A549 (cell line): ENCODE measurements at regions not wholly inside any gene's neighbourhood (a gene's known extent, or its start where the extent isn't known, plus 50 kb on each side); places are given as distances from the start of the nearest gene placed in this dataset.

Experiments used
- ATAC-seq, 2 experiments: fragments of 200-7000 bp in 1 of 2; fragments of >200 bp in 1 of 2; cut with Nextera tagmentation in 1 of 2; cut with Tn5 transposase in 1 of 2; 3 replicates each; pipeline versions ENCODE4 v1.8.0 to v1.9.1; 2018 to 2020; ENCODE audit warnings: mild to moderate bottlenecking in 1 of 2, moderate library complexity in 1 of 2
- CTCF ChIA-PET: fragments of 300-600 bp; sonication (Branson Sonifier 250); formaldehyde crosslinking; extraction: SDS; loops from one replicate; lab custom pipeline; 2021; ENCODE audit warnings: antibody characterized with exemption, inconsistent platforms; lab: Yijun Ruan, JAX
- POLR2A ChIA-PET: fragments of 350-600 bp; formaldehyde crosslinking; extraction: SDS; loops from one replicate; lab custom pipeline; 2021; ENCODE audit warnings: antibody characterized with exemption, inconsistent platforms; lab: Yijun Ruan, JAX
- DNase-seq, 2 experiments: peaks; one replicate each; pipeline versions ENCODE4 v3.0.0 to v3.0.0-alpha.2; 2011 to 2016; ENCODE audit warnings: low read depth in 1 of 2, low spot score in 1 of 2
- FAIRE-seq: peaks from 2 replicates; lab custom pipeline; 2011; peaks lifted over from hg19 to GRCh38; lab: Jason Lieb, UNC
- H3K27ac ChIP-seq, 2 experiments: fragments of >200 bp; sonication (Bioruptor Twin); formaldehyde crosslinking; 3 replicates each; pipeline ENCODE4 v1.5.1; 2016 to 2017
- H3K4me1 ChIP-seq: fragments of >200 bp; sonication (Bioruptor Twin); formaldehyde crosslinking; 3 replicates; pipeline ENCODE4 v1.6.1; 2016
- H3K4me2 ChIP-seq: fragments of >200 bp; sonication (Bioruptor Twin); formaldehyde crosslinking; 3 replicates; pipeline ENCODE4 v1.6.1; 2016
- H3K4me3 ChIP-seq: fragments of >200 bp; sonication (Bioruptor Twin); formaldehyde crosslinking; 3 replicates; pipeline ENCODE4 v1.5.1; 2016
- H3K9me3 ChIP-seq: fragments of >200 bp; sonication (Bioruptor Twin); formaldehyde crosslinking; 3 replicates; pipeline ENCODE4 v1.6.1; 2016
- CBX8 ChIP-seq: fragments of 200-600 bp; sonication (generic); IDR thresholded peaks from 2 replicates; pipeline ENCODE4 v1.6.1; 2016
- CEBPB ChIP-seq, 2 experiments: fragments of >200 bp in 1 of 2; sonication (Bioruptor Twin) in 1 of 2; formaldehyde crosslinking in 1 of 2; IDR thresholded peaks; 2 replicates each; pipeline ENCODE4 v1.6.1; 2012 to 2016
- CHD2 ChIP-seq: fragments of 150-350 bp; IDR thresholded peaks from 2 replicates; pipeline ENCODE4 v1.6.1; 2014; ENCODE audit warnings: low read length; ENCODE audit not compliant: partially characterized antibody
- EHMT2 ChIP-seq: fragments of 200-600 bp; sonication (generic); IDR thresholded peaks from 2 replicates; pipeline ENCODE4 v1.6.1; 2016; ENCODE audit warnings: antibody characterized with exemption, low read depth, mild to moderate bottlenecking, moderate library complexity
- FOSB ChIP-seq: fragments of 250-450 bp; sonication (Bioruptor Pico); IDR thresholded peaks from 2 replicates; pipeline ENCODE4 v1.5.0; 2020; ENCODE audit warnings: mild to moderate bottlenecking, moderate library complexity
- FOSL2 ChIP-seq, 2 experiments: fragments of 450-650 bp in 1 of 2; fragments of >200 bp in 1 of 2; sonication (Bioruptor Twin) in 1 of 2; formaldehyde crosslinking; IDR thresholded peaks; 2 replicates each; pipeline versions ENCODE4 v1.5.0 to v1.6.1; 2016 to 2020; ENCODE audit warnings: mild to moderate bottlenecking in 1 of 2, moderate library complexity in 1 of 2
- FOXS1 ChIP-seq: fragments of 250-450 bp; sonication (Bioruptor Pico); IDR thresholded peaks from 2 replicates; pipeline ENCODE4 v1.5.0; 2020; ENCODE audit warnings: mild to moderate bottlenecking, moderate library complexity
- HDAC2 ChIP-seq: fragments of 200-600 bp; sonication (generic); IDR thresholded peaks from 2 replicates; pipeline ENCODE4 v1.6.1; 2016
- HES2 ChIP-seq: fragments of >200 bp; sonication (Bioruptor Twin); formaldehyde crosslinking; IDR thresholded peaks from 2 replicates; pipeline ENCODE4 v1.6.1; 2016
- HOXA7 ChIP-seq: fragments of 250-450 bp; sonication (Bioruptor Pico); IDR thresholded peaks from 2 replicates; pipeline ENCODE4 v1.5.0; 2020; ENCODE audit warnings: mild to moderate bottlenecking, moderate library complexity
- MAZ ChIP-seq: fragments of 150-350 bp; IDR thresholded peaks from 2 replicates; pipeline ENCODE4 v1.6.1; 2014; ENCODE audit warnings: antibody characterized with exemption, low read depth, low read length, borderline replicate concordance
- MYC ChIP-seq: IDR thresholded peaks from 2 replicates; pipeline ENCODE4 v1.6.1; 2012; ENCODE audit warnings: mild to moderate bottlenecking, inconsistent platforms, low read length, improper control_type of control experiment, borderline replicate concordance
- NFE2L2 ChIP-seq: fragments of 150-350 bp; conservative IDR thresholded peaks from 2 replicates; pipeline ENCODE4 v1.6.1; 2014; ENCODE audit warnings: low read length
- NPAS2 ChIP-seq: fragments of 250-450 bp; sonication (Bioruptor Pico); IDR thresholded peaks from 2 replicates; pipeline ENCODE4 v1.8.0; 2022; ENCODE audit warnings: mild to moderate bottlenecking, moderate library complexity, borderline replicate concordance
- NR3C1 ChIP-seq: fragments of >200 bp; sonication (Bioruptor Twin); formaldehyde crosslinking; IDR thresholded peaks from 3 replicates; pipeline ENCODE4 v1.6.1; 2017
- PHF8 ChIP-seq: fragments of 200-600 bp; sonication (generic); IDR thresholded peaks from 2 replicates; pipeline ENCODE4 v1.6.1; 2016; ENCODE audit warnings: low read depth, mild to moderate bottlenecking, antibody characterized with exemption, moderate library complexity, borderline replicate concordance
- POLR2AphosphoS2 ChIP-seq: conservative IDR thresholded peaks from 2 replicates; pipeline ENCODE4 v1.6.1; 2012; ENCODE audit warnings: low read length, improper control_type of control experiment, inconsistent platforms
- RAD21 ChIP-seq, 2 experiments: fragments of >200 bp in 1 of 2; sonication (Bioruptor Twin) in 1 of 2; formaldehyde crosslinking in 1 of 2; IDR thresholded peaks in 1 of 2; conservative IDR thresholded peaks in 1 of 2; 2 replicates in 1 of 2; 3 replicates in 1 of 2; pipeline ENCODE4 v1.6.1; 2012 to 2018; ENCODE audit warnings: inconsistent platforms in 1 of 2
- RARB ChIP-seq: fragments of 250-450 bp; sonication (Bioruptor Pico); IDR thresholded peaks from 2 replicates; pipeline ENCODE4 v1.8.0; 2021; ENCODE audit warnings: mild to moderate bottlenecking, moderate library complexity
- TP53 ChIP-seq: fragments of 250-450 bp; sonication (Bioruptor Pico); IDR thresholded peaks from 2 replicates; pipeline ENCODE4 v1.5.0; 2021; ENCODE audit warnings: mild to moderate bottlenecking, moderate library complexity
- USF2 ChIP-seq: fragments of 450-650 bp; IDR thresholded peaks from 2 replicates; pipeline ENCODE4 v1.6.1; 2014; ENCODE audit warnings: antibody characterized with exemption
- WGBS: methylation state at CpG from one replicate; pipeline ENCODE4 v1.1.6; 2017; ENCODE audit errors: missing lambda C conversion rate; 5-methylcytosine and 5-hydroxymethylcytosine counted together
- TF ChIP-seq, protein P1 (sequence below): fragments of 200-600 bp; sonication (generic); IDR thresholded peaks from 2 replicates; pipeline ENCODE4 v1.6.1; 2016; ENCODE audit warnings: antibody characterized with exemption, mild to moderate bottlenecking, moderate library complexity
- TF ChIP-seq, protein P2 (sequence below): fragments of >200 bp; sonication (Bioruptor Twin); formaldehyde crosslinking; IDR thresholded peaks from 3 replicates; pipeline ENCODE4 v1.5.1; 2016

GRCh38 chr6:102662851-102663250 lies 1269.3 kb downstream of the GRIK2 start:
- FAIRE-seq, result no peak
- 17% methylated on average over 3 of the region's 3 CpGs for WGBS

DNA sequence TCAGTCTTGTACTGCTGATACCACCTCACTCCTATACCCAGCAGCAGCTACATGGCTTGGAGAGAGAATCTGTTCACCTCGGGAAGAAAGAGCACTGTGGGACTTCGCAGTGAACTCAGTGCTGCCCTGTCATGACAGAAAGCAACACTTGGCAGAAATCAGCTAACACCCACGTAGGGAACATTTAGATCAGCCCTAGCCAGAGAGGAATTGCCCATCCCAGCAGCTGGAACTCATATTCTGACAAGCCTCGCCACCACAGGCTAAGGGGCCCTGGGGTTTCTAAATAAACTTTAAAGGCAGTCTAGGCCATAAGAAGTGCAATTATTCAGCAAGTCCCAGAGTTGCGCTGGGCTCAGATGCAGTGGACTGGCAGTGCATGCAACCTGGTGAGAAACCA lies 1266.8 kb downstream of the GRIK2 start:
- 23% methylated on average over 5 of the region's 5 CpGs for WGBS
- ChIA-PET POLR2A (no interaction called here), CTCF (no interaction called here)
- TF ChIP-seq HES2 (no peak), RARB (CRISPR knock-in tag) (no peak), RAD21 (conservative IDR thresholded peaks at IDR 0.05 in 1 of 2, IDR thresholded peaks at IDR 0.05 in 1 of 2) (no peak), USF2 (no peak), NPAS2 (CRISPR knock-in tag) (no peak), NR3C1 (no peak), MAZ (no peak), EHMT2 (no peak), FOSB (CRISPR knock-in tag) (no peak), CEBPB (IDR thresholded peaks at IDR 0.05) (no peak), HOXA7 (CRISPR knock-in tag) (no peak), MYC (no peak), CBX8 (no peak), CHD2 (no peak), PHF8 (no peak), TP53 (CRISPR knock-in tag) (no peak)
- TF ChIP-seq, protein P1, sequence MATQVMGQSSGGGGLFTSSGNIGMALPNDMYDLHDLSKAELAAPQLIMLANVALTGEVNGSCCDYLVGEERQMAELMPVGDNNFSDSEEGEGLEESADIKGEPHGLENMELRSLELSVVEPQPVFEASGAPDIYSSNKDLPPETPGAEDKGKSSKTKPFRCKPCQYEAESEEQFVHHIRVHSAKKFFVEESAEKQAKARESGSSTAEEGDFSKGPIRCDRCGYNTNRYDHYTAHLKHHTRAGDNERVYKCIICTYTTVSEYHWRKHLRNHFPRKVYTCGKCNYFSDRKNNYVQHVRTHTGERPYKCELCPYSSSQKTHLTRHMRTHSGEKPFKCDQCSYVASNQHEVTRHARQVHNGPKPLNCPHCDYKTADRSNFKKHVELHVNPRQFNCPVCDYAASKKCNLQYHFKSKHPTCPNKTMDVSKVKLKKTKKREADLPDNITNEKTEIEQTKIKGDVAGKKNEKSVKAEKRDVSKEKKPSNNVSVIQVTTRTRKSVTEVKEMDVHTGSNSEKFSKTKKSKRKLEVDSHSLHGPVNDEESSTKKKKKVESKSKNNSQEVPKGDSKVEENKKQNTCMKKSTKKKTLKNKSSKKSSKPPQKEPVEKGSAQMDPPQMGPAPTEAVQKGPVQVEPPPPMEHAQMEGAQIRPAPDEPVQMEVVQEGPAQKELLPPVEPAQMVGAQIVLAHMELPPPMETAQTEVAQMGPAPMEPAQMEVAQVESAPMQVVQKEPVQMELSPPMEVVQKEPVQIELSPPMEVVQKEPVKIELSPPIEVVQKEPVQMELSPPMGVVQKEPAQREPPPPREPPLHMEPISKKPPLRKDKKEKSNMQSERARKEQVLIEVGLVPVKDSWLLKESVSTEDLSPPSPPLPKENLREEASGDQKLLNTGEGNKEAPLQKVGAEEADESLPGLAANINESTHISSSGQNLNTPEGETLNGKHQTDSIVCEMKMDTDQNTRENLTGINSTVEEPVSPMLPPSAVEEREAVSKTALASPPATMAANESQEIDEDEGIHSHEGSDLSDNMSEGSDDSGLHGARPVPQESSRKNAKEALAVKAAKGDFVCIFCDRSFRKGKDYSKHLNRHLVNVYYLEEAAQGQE, result no peak
- no peak for FAIRE-seq
- no peak for DNase-seq
- Histone ChIP-seq H3K27ac (no peak overlapping the region), H3K9me3 (no peaks in the 10 kb centered on the region), H3K4me2 (no peak overlapping the region), H3K4me1 (no peaks in the 10 kb centered on the region), H3K4me3 (no peak overlapping the region)
- no peak for ATAC-seq

More at GRCh38 chr6:102662851-102663250, 1269.3 kb downstream of the GRIK2 start:
- no peak for ATAC-seq
- no peak overlapping the region for H3K4me3 ChIP-seq
- H3K4me1 ChIP-seq, result no peaks in the 10 kb centered on the region
- no peak overlapping the region for H3K27ac ChIP-seq
- TF ChIP-seq POLR2AphosphoS2 (no peak), NFE2L2 (no peak), FOXS1 (CRISPR knock-in tag) (no peak), FOSL2 (IDR thresholded peaks at IDR 0.05) (no peak), FOSL2 (CRISPR knock-in tag; IDR thresholded peaks at IDR 0.05) (no peak), NPAS2 (CRISPR knock-in tag) (no peak), HDAC2 (no peak), RAD21 (conservative IDR thresholded peaks at IDR 0.05 in 1 of 2, IDR thresholded peaks at IDR 0.05 in 1 of 2) (no peak)
- TF ChIP-seq, protein P2, sequence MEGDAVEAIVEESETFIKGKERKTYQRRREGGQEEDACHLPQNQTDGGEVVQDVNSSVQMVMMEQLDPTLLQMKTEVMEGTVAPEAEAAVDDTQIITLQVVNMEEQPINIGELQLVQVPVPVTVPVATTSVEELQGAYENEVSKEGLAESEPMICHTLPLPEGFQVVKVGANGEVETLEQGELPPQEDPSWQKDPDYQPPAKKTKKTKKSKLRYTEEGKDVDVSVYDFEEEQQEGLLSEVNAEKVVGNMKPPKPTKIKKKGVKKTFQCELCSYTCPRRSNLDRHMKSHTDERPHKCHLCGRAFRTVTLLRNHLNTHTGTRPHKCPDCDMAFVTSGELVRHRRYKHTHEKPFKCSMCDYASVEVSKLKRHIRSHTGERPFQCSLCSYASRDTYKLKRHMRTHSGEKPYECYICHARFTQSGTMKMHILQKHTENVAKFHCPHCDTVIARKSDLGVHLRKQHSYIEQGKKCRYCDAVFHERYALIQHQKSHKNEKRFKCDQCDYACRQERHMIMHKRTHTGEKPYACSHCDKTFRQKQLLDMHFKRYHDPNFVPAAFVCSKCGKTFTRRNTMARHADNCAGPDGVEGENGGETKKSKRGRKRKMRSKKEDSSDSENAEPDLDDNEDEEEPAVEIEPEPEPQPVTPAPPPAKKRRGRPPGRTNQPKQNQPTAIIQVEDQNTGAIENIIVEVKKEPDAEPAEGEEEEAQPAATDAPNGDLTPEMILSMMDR, result no peak
- DNase-seq, result no peak
- H3K4me2 ChIP-seq, result no peak overlapping the region
- POLR2A ChIA-PET, result no interaction called here
- no peaks in the 10 kb centered on the region for H3K9me3 ChIP-seq
- CTCF ChIA-PET, result no interaction called here
